ENCODE measurements at regions not wholly inside any gene's neighbourhood (a gene's known extent, or its start where the extent isn't known, plus 50 kb on each side); places are given as distances from the start of the nearest gene placed in this dataset.

GRCh38 chr9:110115826-110116542 is 92.0 kb downstream of the C9orf152 start:
- no peak for TF ChIP-seq CTCF (IDR thresholded peaks at IDR 0.05)
- Mint-ChIP-seq H3K27ac (ENCODE audit: unreplicated experiment) (peak overlapping the region; percentile 94), H3K4me3 (ENCODE audit: unreplicated experiment) (no peak overlapping the region), H3K4me1 (ENCODE audit: unreplicated experiment) (peaks cover 38% of the 10 kb centered on the region), H3K9me3 (ENCODE audit: unreplicated experiment) (no peaks in the 10 kb centered on the region), H3K27me3 (ENCODE audit: unreplicated experiment) (no peaks in the 10 kb centered on the region), H3K36me3 (ENCODE audit: unreplicated experiment) (no peaks in the 10 kb centered on the region)
- no peak for DNase-seq (ENCODE audit: extremely low spot score, unreplicated experiment)

- H3K9me3 Mint-ChIP-seq (ENCODE audit: unreplicated experiment), result no peaks in the 10 kb centered on the region
- H3K27me3 Mint-ChIP-seq (ENCODE audit: unreplicated experiment), result no peaks in the 10 kb centered on the region
- no peak for TF ChIP-seq CTCF (IDR thresholded peaks at IDR 0.05)
- H3K36me3 Mint-ChIP-seq (ENCODE audit: unreplicated experiment), result no peaks in the 10 kb centered on the region
- no peak overlapping the region for H3K4me3 Mint-ChIP-seq (ENCODE audit: unreplicated experiment)
- H3K27ac Mint-ChIP-seq (ENCODE audit: unreplicated experiment), result peak overlapping the region; percentile 94
- peaks cover 38% of the 10 kb centered on the region for H3K4me1 Mint-ChIP-seq (ENCODE audit: unreplicated experiment)
- no peak for DNase-seq (ENCODE audit: extremely low spot score, unreplicated experiment)
Measured at GRCh38 chr9:110116543-110116885, 91.4 kb downstream of the C9orf152 start.

- Mint-ChIP-seq H3K4me3 (ENCODE audit: unreplicated experiment) (no peak overlapping the region), H3K27ac (ENCODE audit: unreplicated experiment) (peak overlapping the region; percentile 14), H3K27me3 (ENCODE audit: unreplicated experiment) (no peaks in the 10 kb centered on the region), H3K36me3 (ENCODE audit: unreplicated experiment) (no peaks in the 10 kb centered on the region), H3K4me1 (ENCODE audit: unreplicated experiment) (peaks cover 45% of the 10 kb centered on the region), H3K9me3 (ENCODE audit: unreplicated experiment) (no peaks in the 10 kb centered on the region)
- no peak for DNase-seq (ENCODE audit: extremely low spot score, unreplicated experiment)
- TF ChIP-seq CTCF (IDR thresholded peaks at IDR 0.05), result no peak
Measured at GRCh38 chr9:110121170-110121569, 86.8 kb downstream of the C9orf152 start.

GRCh38 chr9:110123341-110124095 is 84.4 kb downstream of the C9orf152 start:
- no peak for TF ChIP-seq CTCF (IDR thresholded peaks at IDR 0.05)
- Mint-ChIP-seq H3K9me3 (ENCODE audit: unreplicated experiment) (no peaks in the 10 kb centered on the region), H3K27me3 (ENCODE audit: unreplicated experiment) (no peaks in the 10 kb centered on the region), H3K36me3 (ENCODE audit: unreplicated experiment) (no peaks in the 10 kb centered on the region), H3K4me3 (ENCODE audit: unreplicated experiment) (no peak overlapping the region), H3K27ac (ENCODE audit: unreplicated experiment) (peak overlapping the region; percentile 99), H3K4me1 (ENCODE audit: unreplicated experiment) (peaks cover 57% of the 10 kb centered on the region)
- DNase-seq (ENCODE audit: extremely low spot score, unreplicated experiment), result no peak

GRCh38 chr9:110124439-110124838 is 83.5 kb downstream of the C9orf152 start:
- Mint-ChIP-seq H3K36me3 (ENCODE audit: unreplicated experiment) (no peaks in the 10 kb centered on the region), H3K4me1 (ENCODE audit: unreplicated experiment) (peaks cover 66% of the 10 kb centered on the region), H3K27ac (ENCODE audit: unreplicated experiment) (peak overlapping the region; percentile 99), H3K4me3 (ENCODE audit: unreplicated experiment) (peak overlapping the region; percentile 10), H3K9me3 (ENCODE audit: unreplicated experiment) (no peaks in the 10 kb centered on the region), H3K27me3 (ENCODE audit: unreplicated experiment) (no peaks in the 10 kb centered on the region)
- no peak for DNase-seq (ENCODE audit: extremely low spot score, unreplicated experiment)
- TF ChIP-seq CTCF (IDR thresholded peaks at IDR 0.05), result no peak

Measured in osteocyte (in vitro differentiated cells).